Eye (tissue), 1 donor: ENCODE measurements at regions not wholly inside any gene's neighbourhood (a gene's known extent, or its start where the extent isn't known, plus 50 kb on each side); places are given as distances from the start of the nearest gene placed in this dataset.
A peak's percentile ranks its signal among the peaks of the same experiment; 100 is the strongest.
"Not testable (repeated sequence)": the region's sequence is repeated elsewhere in the genome, so short reads cannot be mapped to it uniquely, and the experiment has no call there.

Experiments
- DNase-seq: peaks from one replicate; pipeline ENCODE4 v3.0.0-alpha.2; 2015

GRCh38 chr14:58755031-58755925, 117.5 kb downstream of the DACT1 start:
- no peak for DNase-seq

GRCh38 chr14:58760121-58760520, 122.4 kb downstream of the DACT1 start:
- DNase-seq = peak; percentile 41

GRCh38 chr14:58762629-58763028, 124.9 kb downstream of the DACT1 start:
- no peak for DNase-seq

DNA sequence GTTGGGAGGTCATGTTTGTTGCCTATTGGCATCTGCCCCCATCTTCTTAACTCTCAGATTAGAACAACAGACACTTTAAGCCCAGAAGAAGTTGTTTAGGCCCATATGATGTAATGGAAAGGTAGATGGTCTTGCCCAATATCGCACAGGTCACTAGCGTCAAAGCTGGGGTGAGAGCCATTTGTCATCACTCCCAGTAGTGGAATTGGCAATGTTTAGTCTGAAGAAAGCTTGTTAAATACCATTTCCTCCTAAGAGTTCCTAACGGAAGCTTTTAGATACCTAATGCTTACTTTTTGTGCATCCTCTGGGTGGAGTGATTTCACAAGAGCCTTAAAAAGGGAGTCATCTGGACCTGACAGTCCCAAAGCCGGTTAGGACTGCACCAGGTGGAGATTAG, 125.4 kb downstream of the DACT1 start:
- DNase-seq = no peak

DNA sequence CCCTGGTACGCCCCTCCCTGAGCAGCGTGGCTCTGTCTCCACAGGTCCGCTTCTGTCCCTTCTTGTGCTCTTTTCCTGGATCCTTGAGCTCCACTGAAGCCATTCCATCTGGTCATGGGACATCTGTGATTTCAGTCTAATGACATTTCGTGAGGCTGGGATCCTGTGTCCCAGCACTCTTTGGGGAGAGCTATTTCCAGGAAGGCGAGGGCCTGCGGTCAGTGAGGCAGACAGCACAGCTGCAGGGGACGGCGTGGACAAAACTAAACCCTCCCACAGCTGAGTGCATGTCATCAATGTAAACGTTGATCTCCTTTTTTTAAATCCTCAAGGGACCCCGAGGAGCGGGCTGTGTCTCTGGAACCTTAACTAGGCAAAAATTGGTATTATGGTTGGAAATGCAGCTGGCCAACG, 127.7 kb downstream of the DACT1 start:
- DNase-seq = peak; percentile 83

GRCh38 chr14:58765843-58766242, 128.1 kb downstream of the DACT1 start:
- no peak for DNase-seq

DNA sequence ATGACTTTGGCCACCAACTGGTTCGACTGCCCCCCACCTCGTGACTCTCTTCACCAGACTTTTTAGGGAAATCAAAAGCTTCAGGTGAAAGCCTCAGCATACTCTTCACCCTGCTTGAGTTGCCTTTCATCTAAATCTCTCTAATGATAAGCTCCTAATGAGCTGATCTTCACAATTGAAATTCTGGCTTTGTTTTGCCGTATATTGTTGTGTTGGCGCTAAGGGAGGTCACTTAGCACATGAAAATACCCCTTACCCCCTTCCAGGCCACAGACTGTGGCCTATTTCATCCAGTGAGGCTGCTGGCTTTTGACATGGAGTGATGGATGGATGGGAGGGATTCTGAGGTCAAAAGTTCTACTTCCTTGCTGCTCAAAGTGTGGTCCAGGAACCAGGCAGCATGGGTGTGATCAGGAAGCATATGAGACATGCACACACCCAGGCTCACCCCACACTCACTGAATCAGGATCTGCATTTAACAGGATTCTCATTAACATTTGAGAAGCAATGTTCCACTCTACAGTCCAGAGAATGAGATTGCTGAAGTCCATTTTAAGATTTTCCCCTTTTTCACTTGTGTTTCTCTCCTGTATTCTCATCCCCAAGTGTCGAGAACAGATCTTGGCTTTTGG, 131.4 kb downstream of the DACT1 start:
- DNase-seq = no peak

DNA sequence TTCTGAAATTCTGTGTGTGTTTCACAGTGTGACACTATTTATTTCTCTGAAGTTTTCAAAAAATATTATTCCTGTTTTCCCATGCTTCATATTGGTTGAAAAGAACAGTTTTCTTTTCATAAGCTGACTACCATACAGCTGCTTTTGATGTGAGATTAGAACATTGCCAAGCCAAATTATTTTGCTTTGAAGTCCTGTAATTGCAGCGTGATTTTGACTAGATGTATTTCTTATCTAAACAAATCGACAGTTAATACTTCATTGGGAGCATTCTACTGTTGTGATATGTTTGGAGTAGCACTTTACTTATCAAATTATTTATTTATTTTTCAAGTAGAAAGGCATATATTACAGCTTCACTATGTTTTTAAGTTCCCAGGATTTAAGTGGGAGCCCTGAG, 132.0 kb downstream of the DACT1 start:
- DNase-seq = no peak

DNA sequence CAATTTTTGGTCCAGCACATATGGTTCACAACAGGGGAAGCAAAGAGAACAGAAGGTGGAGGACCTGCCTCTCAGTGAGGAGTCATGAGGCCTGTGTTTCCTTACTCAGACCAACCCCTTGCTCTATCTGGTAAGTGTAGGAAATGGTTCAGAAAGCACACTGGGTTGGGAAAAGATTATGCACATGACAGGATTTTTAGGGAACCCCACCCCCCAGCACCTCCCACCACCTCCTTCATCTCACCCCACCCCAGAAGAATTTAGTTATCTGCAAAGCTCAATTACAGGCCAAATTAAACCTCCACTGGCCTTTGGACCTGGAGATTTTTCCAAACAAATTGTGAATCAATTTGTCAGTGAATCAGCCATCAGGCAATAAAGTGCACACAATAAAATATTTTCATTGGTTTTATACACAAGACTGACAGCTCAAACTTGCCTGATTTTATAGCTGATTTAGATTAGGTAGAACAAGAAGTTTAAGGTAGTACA, 132.8 kb downstream of the DACT1 start:
- no peak for DNase-seq

DNA sequence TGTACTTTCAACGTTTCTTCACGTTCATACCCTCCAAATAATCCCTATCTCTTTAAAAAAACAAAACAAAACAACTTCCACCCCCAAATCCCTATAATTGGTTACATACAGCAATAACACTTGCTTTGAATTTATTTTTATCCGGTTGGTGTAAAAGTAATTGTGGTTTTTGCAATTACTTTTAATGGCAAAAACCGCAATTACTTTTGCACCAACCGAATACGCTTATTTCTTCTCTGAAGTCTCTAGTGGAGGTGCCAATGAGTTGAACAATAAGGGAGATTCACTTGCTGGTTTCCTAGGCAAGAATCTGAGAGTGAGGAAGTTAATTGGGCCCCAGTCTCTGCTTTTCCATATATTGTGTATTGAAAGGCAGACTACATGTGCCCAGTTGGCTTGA, 133.3 kb downstream of the DACT1 start:
- no peak for DNase-seq

GRCh38 chr14:58772116-58772515, 134.4 kb downstream of the DACT1 start:
- DNase-seq = no peak

DNA sequence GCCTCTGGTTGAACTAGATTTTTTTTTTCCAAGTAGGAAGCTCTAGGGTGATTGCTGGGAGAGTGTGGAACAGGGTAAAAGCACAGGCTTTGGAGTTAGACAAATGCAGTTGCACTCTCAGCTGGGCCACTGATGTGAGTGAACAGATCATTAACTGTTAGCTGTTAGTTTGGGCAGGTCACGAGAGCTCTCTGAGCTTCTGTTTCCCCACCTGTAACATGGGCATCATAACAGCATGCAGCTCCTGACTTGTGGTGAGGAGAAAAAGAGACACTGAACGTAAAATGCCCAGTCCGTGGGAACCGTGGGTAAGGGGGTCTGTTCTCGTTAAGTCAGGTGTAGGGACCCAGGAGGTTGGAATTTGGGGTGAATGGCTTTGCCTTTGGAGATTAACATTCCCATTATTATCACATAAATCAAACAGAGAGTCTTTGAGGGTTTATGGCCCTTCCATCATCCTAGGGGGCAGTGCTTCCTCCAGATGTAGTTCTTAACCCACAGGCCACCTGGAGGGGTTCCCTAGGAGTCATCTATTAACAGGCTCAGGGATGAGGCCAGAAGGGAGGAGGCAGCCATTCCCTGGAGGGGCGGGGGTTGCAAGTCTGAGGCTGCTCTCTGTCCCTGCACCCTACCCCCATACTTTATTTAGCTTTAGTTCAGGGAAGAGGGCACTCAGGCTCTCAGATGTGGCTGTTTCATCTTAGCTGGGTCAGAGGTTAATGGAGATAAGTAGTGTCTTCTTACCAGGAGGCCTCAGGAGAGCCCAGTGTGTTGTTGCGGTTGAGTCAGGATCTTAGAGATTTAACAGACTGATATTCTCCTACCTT, 135.2 kb downstream of the DACT1 start:
- peak; percentile 81 for DNase-seq

DNA sequence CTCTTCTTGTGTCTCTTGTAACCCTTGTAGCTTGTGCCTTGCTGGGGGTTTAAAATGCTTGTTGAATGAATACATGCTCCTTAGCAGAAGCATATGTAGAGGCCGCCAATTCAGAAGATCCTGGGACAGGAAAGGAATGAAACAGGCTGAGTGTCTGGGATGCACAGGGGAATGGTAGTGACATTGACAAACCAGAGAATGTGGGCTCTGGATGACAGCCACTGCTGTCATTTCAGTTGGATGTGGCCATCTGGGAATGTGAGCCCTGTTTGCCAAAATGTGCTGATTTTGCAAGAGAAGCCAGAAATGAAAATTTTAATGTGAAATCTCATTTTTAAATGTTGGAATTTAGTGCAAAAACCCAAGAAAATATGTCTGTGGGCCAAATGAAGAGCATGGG, 136.8 kb downstream of the DACT1 start:
- no peak for DNase-seq

DNA sequence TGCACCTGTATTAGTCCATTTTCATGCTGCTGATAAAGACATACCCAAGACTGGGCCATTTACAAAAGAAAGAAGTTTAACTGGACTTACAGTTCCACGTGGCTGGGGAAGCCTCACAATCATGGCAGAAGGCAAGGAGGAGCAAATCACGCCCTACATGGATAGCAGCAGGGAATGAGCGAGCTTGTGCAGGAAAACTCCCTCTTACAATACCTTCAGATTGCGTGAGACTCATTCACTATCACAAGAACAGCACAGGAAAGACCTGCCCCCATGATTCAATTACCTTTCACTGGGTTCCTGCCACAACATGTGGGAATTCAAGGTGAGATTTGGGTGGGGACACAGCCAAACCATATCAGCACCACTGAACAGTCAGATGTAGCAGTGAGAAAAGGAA, 137.4 kb downstream of the DACT1 start:
- not testable (repeated sequence) for DNase-seq

GRCh38 chr14:58776516-58776915, 138.8 kb downstream of the DACT1 start:
- DNase-seq = no peak

DNA sequence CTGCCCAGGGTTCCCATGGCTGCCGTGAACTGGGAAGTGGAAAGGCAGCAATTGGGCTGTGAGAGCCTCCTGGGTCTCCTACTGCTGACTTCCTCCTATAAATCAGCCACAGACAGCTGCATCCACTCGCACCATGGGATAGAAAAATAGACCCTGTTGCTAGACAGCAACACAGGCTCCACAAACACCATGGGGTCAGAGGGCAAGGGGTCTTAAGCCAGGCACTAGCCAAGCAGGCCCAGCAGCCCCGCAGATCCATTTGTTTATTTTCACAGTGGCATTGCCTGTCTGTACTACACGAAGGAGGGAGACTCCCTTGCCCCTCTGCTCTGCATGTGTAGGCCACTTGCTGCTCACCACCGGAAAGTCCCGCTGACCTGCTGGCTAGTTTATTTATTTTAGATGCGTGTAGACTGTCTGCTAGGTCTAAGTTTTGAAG, 139.8 kb downstream of the DACT1 start:
- DNase-seq = no peak

- no peak for DNase-seq
Measured at GRCh38 chr14:58778202-58778601, 140.4 kb downstream of the DACT1 start.

DNA sequence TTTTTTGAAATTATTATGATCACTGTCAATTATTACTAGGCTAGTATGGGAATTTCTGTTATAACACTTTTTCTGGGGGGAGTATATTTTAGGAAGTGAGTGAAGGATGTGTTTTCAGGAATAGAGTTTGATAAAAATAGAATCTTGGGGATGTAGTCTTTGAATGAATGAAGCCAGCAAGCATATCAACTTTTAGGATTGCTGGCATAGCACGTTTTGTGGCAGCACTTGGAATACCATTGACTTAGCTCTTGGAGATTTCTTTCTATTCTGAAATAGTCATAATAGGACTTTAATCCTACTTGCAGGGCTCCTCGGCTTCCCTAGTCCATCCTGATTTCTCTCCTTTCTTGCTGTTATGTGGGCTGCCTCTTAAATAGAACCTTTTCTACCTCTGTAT, 141.6 kb downstream of the DACT1 start:
- DNase-seq = no peak

- no peak for DNase-seq
Measured at GRCh38 chr14:58780185-58780584, 142.4 kb downstream of the DACT1 start.

- DNase-seq = no peak
Measured at GRCh38 chr14:58780605-58781004, 142.8 kb downstream of the DACT1 start.

DNA sequence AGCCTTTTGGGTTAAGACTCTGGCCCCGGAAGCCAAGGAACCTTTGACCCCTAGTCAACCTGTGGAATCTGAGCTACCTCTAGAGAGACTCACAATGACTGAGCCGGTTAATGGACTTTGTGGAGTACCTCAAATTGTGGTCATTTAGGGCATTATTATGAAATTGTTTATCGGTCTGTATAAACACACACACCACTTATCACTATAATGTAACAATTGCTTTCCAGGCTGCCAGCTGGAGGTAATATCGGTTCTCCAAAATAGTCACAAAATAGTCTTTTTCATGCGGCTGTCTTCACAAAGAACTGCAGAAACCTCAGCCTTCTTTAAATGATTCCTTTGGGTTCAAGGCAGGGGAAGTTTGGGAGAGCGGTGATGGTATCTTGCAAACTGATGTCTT, 144.2 kb downstream of the DACT1 start:
- no peak for DNase-seq

- no peak for DNase-seq
Measured at GRCh38 chr14:58783792-58784511, 146.2 kb downstream of the DACT1 start.

- no peak for DNase-seq
Measured at GRCh38 chr14:58784931-58785330, 147.2 kb downstream of the DACT1 start.
